Hepatocyte (in vitro differentiated cells): ENCODE measurements at regions not wholly inside any gene's neighbourhood (a gene's known extent, or its start where the extent isn't known, plus 50 kb on each side); places are given as distances from the start of the nearest gene placed in this dataset.

ENCODE experiments used
- CTCF ChIP-seq: fragments of 200-600 bp; sonication (generic); IDR thresholded peaks from 2 replicates; pipeline ENCODE4 v1.5.1; 2016; ENCODE audit warnings: antibody characterized with exemption, mild to moderate bottlenecking; ENCODE audit not compliant: poor library complexity
- EZH2 ChIP-seq: fragments of 200-600 bp; sonication (generic); IDR thresholded peaks from 2 replicates; pipeline ENCODE4 v1.6.1; 2016; ENCODE audit warnings: antibody characterized with exemption, mild to moderate bottlenecking, borderline replicate concordance

GRCh38 chr3:147161833-147162232 is 244.5 kb downstream of the ZIC4 start:
- TF ChIP-seq CTCF (no peak), EZH2 (no peak)
